SH-SY5Y (cell line): ENCODE measurements at regions not wholly inside any gene's neighbourhood (a gene's known extent, or its start where the extent isn't known, plus 50 kb on each side); places are given as distances from the start of the nearest gene placed in this dataset.

Experiments
- GATA2 ChIP-seq: IDR thresholded peaks from 2 replicates; pipeline ENCODE4 v1.6.1; 2011; ENCODE audit warnings: mild to moderate bottlenecking, low read depth, low read length
- GATA3 ChIP-seq: IDR thresholded peaks from 2 replicates; pipeline ENCODE4 v1.6.1; 2011; ENCODE audit warnings: low read depth, mild to moderate bottlenecking, low read length, moderate library complexity

DNA sequence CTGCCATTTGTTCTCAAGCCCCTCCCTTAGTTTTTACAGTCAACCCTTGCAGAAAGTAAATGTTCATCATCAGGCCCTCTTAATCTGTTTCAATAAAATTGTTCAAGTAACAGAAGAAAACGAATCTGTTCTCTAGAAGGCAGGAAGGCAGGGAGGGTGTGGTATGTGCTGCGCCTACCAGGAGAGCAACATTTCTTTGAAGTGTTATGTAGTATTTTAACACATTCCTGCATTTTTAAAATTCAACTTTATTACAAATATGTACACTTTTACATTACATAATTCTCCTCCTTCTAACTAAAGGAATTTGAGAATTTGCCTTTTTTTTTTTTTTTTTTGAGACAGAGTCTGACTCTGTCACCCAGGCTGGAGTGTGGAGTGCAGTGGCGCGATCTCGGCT is 657.8 kb downstream of the MCTP2 start:
- TF ChIP-seq GATA2 (no peak), GATA3 (no peak)

DNA sequence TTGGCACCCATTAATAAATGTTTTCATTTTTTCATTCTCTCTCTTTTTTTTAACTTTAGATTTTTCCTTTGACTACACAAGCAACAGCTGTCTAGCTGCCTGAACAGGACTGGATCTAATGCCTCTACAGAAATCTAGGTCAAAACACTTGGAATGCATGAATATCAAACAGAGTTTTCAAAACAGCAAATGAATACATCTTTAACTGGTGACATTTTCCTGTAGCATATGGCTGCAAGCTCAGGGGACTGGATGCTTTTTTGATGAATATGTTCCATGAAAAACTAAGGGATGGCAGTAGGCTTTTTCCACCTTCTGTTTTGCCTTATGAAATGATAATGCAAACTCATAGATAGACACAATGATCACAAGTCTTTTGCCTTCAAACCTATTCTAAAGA is 661.7 kb downstream of the MCTP2 start:
- no peak for TF ChIP-seq GATA3
- no peak for TF ChIP-seq GATA2

GRCh38 chr15:94894056-94894455 is 662.7 kb downstream of the MCTP2 start:
- no peak for TF ChIP-seq GATA2
- TF ChIP-seq GATA3 = no peak

GRCh38 chr15:94909510-94909909 is 678.1 kb downstream of the MCTP2 start:
- TF ChIP-seq GATA2 (no peak), GATA3 (no peak)

DNA sequence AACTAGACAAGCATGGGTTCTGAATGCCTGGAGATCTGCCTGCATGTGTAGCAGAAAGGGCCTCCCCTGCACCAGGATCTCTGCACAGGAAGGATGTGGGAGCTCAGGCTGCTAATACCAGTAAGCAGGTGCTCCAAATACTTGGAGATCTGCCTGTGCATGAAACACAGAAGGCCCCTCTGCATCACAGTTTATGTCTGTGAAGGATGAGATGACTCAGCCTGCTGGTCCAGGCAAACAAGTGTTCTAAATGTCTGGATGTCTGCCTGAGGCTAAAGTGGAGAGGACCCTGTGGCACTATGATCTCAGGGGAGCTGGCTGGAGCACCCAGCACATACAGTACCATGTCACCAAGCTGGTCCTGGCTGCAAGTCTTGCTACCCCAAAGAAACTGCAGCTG is 678.8 kb downstream of the MCTP2 start:
- TF ChIP-seq GATA3 (no peak), GATA2 (no peak)

- TF ChIP-seq GATA3 (no peak), GATA2 (no peak)
Observed at GRCh38 chr15:94912760-94913159, 681.4 kb downstream of the MCTP2 start.

DNA sequence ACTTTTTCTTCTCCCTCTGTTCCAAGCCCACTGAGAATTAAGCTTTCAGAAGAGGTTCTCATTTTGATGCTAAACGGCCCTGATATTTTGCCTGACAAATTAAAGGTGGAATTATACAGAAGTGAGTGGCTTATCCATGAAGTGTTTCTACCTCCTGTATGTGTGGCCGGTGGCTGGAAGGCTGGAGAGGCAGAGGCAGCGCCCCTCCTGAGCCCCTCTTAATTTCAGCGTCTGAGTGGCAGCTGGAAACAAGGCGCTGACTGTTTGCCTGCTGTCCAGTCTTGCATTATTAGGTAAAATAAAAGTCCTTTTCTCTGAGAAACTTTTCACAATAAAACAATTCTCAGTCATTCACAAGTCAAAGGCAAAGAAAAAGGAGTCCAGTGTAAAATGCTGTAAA is 685.7 kb downstream of the MCTP2 start:
- no peak for TF ChIP-seq GATA3

DNA sequence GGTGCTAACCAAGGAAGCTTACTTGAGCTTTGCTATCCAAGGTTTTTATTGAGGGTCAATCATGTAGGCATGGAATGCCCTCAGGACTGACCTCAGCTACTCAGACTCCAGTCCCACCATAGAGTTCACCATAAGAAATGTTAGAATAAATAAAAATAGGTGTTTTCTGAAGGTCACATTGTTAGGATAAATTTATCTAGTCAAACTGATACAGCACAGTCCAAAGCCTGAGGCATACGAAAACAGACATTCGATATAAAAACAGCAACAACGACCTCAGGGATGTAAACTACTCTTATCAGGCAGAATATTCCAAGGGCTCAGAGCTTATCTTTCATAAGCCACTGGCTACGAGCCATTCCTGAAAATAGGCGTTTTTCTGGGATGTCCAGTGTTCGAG is 690.6 kb downstream of the MCTP2 start:
- TF ChIP-seq GATA2 = no peak
- TF ChIP-seq GATA3 = no peak

GRCh38 chr15:94924057-94924456 is 692.7 kb downstream of the MCTP2 start:
- TF ChIP-seq GATA2 = no peak

GRCh38 chr15:94924971-94925598 is 693.7 kb downstream of the MCTP2 start:
- TF ChIP-seq GATA3 (no peak), GATA2 (no peak)

GRCh38 chr15:94925680-94926079 is 694.3 kb downstream of the MCTP2 start:
- TF ChIP-seq GATA3 = no peak
- TF ChIP-seq GATA2 = no peak

GRCh38 chr15:94927003-94927402 is 695.6 kb downstream of the MCTP2 start:
- TF ChIP-seq GATA2 (no peak), GATA3 (no peak)

DNA sequence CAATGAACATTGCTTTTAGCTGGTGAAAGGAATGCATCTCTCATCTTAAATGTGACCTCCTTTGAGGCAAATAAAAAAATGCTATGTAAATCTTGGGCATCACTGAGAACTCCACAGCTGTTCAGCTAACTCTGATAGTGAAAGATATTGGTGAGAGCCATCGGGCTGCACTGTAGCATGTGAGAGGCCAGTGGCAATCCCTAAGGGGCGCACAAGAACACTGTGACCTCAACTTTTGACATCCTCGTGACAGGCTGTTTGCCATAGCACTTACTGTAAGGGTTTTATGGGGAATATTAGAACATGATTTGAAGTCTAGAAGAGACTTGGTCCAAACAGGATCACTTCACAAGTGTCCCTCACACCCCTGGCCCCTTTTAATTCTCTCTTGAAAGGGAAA is 697.9 kb downstream of the MCTP2 start:
- TF ChIP-seq GATA3 (no peak), GATA2 (no peak)

- TF ChIP-seq GATA3 = no peak
Observed at GRCh38 chr15:94930441-94930840, 699.1 kb downstream of the MCTP2 start.

DNA sequence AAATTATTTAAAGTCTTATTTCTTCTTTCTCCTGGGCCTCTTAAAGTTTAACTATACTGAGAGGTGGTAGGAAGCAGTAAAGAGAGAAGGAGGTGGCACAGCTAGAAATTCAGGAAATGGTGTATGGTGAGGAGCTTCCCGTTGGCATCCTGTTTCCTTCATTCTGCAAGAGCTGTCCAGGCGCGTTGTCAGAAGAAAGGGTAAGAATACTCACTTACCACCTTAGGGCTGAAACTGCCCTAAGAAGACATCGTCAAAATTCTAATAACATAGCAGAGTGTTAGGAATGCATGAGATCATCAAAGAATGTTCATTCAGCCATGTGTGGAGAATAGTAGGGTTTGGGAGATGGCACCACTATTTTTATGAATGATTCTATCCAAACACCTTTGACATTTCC is 699.6 kb downstream of the MCTP2 start:
- no peak for TF ChIP-seq GATA2
- TF ChIP-seq GATA3 = no peak

DNA sequence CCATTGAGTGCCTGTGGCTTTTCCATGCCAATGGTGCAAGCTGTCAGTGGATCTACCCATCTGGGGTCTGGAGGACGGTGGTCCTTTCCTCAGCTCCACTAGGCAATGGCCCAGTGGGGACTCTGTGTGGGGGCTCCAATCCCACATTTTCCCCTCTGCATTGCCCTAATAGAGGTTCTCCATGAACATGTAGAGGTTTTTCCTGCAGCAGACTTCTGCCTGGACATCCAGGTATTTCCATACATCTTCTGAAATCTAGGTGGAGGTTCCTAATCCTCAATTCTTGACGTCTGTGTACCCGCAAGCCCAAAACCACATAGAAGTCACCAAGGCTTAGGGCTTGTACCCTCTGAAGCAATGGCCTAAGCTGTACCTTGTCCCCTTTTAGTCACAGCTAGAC is 703.1 kb downstream of the MCTP2 start:
- TF ChIP-seq GATA2 = no peak
- no peak for TF ChIP-seq GATA3

GRCh38 chr15:94937242-94937641 is 705.9 kb downstream of the MCTP2 start:
- TF ChIP-seq GATA3 (no peak), GATA2 (no peak)
